ENCODE measurements at regions not wholly inside any gene's neighbourhood (a gene's known extent, or its start where the extent isn't known, plus 50 kb on each side); places are given as distances from the start of the nearest gene placed in this dataset.

GRCh38 chr9:29865764-29866313, 2292.6 kb upstream of the C9orf72 start:
- Histone ChIP-seq H3K27ac (no peak overlapping the region), H3K36me3 (no peaks in the 10 kb centered on the region), H3K9me3 (no peaks in the 10 kb centered on the region), H3K27me3 (no peaks in the 10 kb centered on the region), H3K4me1 (no peaks in the 10 kb centered on the region), H3K4me3 (no peak overlapping the region)
- intact Hi-C loops (cut with DNase I) = no loop called here
- DNase-seq = no peak
- no peak for TF ChIP-seq EP300 (IDR thresholded peaks at IDR 0.05)
- TF ChIP-seq POLR2AphosphoS5 (IDR thresholded peaks at IDR 0.05) = no peak
- no peak for TF ChIP-seq CTCF (IDR thresholded peaks at IDR 0.05)
- TF ChIP-seq POLR2A (IDR thresholded peaks at IDR 0.05) = no peak
- WGBS, 2 donors = 75 to 76% methylated on average over 3 of the region's 3 CpGs

DNA sequence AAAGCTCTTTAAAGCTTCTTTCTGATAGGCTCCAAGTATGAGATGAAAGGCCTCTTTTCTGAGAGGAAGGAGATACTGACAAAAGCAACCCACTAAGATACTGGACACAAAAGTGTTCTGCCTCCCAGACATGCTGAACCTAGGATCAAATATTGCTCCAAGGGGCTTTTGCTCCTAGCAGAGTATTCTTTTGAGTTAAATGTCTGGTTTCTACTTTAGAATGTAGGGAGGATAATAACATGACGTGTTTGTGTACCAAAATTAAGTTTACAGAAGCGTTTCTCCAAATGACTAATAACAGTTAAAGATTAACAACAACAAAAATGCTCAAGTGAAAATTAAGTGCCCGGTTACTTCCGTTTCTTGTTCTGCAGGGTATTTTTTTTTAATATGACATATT, 2293.3 kb upstream of the C9orf72 start:
- TF ChIP-seq POLR2A (IDR thresholded peaks at IDR 0.05) (no peak), EP300 (IDR thresholded peaks at IDR 0.05) (no peak), CTCF (IDR thresholded peaks at IDR 0.05) (no peak), POLR2AphosphoS5 (IDR thresholded peaks at IDR 0.05) (no peak)
- no peak overlapping the region for H3K27ac ChIP-seq
- no peak overlapping the region for H3K4me3 ChIP-seq
- H3K27me3 ChIP-seq = no peaks in the 10 kb centered on the region
- H3K9me3 ChIP-seq = no peaks in the 10 kb centered on the region
- WGBS, 2 donors = 13 to 55% methylated on average over 4 of the region's 4 CpGs
- no peaks in the 10 kb centered on the region for H3K4me1 ChIP-seq
- no peaks in the 10 kb centered on the region for H3K36me3 ChIP-seq
- intact Hi-C loops (cut with DNase I) = no loop called here
- no peak for DNase-seq

DNA sequence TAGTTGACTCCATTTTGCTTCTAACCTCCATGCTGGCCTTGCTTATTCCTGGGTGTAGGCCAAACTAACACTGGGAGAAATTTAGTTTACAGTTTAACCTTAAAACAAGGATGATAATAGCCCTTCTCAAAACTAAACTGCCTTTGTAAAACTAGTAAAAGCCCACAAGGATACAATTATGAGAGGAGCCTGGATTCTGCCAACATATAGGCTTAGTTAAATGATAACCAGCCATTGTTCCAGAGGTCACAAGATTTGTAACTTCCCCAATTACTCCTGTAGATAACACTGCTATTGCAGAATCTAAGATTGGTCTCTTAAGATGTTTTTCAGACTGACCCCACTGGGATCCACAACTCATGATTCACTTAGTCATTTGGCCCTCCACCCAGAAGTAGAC, 2300.3 kb upstream of the C9orf72 start:
- Histone ChIP-seq H3K27me3 (no peaks in the 10 kb centered on the region), H3K36me3 (no peaks in the 10 kb centered on the region), H3K9me3 (no peaks in the 10 kb centered on the region), H3K27ac (no peak overlapping the region), H3K4me1 (no peaks in the 10 kb centered on the region), H3K4me3 (no peak overlapping the region)
- DNase-seq = no peak
- TF ChIP-seq POLR2A (IDR thresholded peaks at IDR 0.05) (no peak), EP300 (IDR thresholded peaks at IDR 0.05) (no peak), CTCF (IDR thresholded peaks at IDR 0.05) (no peak), POLR2AphosphoS5 (IDR thresholded peaks at IDR 0.05) (no peak)
- intact Hi-C loops (cut with DNase I) = no loop called here

DNA sequence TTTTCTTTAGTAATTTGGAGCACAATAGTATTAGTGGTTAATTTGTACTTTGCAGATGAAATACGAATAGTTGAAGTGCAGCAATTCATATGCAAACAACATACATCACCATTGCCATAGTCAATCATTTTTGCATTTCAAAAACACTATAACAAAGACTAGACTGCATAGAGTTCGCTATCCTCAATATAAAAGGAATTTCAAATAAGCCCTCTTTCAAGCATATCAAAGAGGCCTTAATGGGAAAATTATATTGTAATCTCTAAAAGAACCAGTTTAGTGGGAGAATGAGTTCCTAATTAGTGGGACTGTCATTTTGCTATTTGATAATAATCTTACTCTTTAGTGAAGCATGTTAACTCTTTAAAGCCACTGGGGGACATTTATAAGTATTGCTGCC, 2302.3 kb upstream of the C9orf72 start:
- no peaks in the 10 kb centered on the region for H3K36me3 ChIP-seq
- intact Hi-C loops (cut with DNase I) = no loop called here
- no peak overlapping the region for H3K4me3 ChIP-seq
- H3K27me3 ChIP-seq = no peaks in the 10 kb centered on the region
- no peak for DNase-seq
- TF ChIP-seq CTCF (IDR thresholded peaks at IDR 0.05) (no peak), POLR2A (IDR thresholded peaks at IDR 0.05) (no peak)
- WGBS, 2 donors = 81 to 90% methylated on average over 2 of the region's 2 CpGs
- no peaks in the 10 kb centered on the region for H3K9me3 ChIP-seq
- no peaks in the 10 kb centered on the region for H3K4me1 ChIP-seq
- no peak overlapping the region for H3K27ac ChIP-seq

DNA sequence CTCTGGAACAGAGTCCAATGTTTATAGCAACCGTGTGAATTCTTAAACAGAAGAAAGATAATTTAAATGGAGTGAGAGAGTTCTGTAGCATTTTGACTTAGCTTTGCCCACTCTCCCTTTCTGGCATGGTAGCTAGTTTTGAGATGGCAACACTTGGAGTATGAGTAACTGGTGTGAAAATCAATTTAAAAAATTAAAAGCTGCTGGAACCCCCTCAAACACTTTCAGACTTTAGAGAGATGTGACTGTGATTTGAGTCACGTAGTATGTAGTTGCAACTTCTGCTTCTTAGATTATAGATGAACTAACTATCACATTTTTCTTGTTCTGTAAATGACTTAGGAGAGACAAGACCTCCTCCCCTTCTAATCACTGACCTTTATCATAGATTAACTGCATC, 2309.5 kb upstream of the C9orf72 start:
- intact Hi-C loops (cut with DNase I) = no loop called here
- no peaks in the 10 kb centered on the region for H3K36me3 ChIP-seq
- 56 to 70% methylated on average over 2 of the region's 2 CpGs for WGBS, 2 donors
- no peak overlapping the region for H3K27ac ChIP-seq
- H3K4me3 ChIP-seq = no peak overlapping the region
- no peak for DNase-seq
- no peaks in the 10 kb centered on the region for H3K27me3 ChIP-seq
- no peaks in the 10 kb centered on the region for H3K4me1 ChIP-seq
- TF ChIP-seq CTCF (IDR thresholded peaks at IDR 0.05) (no peak), POLR2AphosphoS5 (IDR thresholded peaks at IDR 0.05) (no peak), EP300 (IDR thresholded peaks at IDR 0.05) (no peak), POLR2A (IDR thresholded peaks at IDR 0.05) (no peak)
- H3K9me3 ChIP-seq = no peaks in the 10 kb centered on the region

Measured in sigmoid colon (tissue), 6 donors.